ENCODE measurements at regions not wholly inside any gene's neighbourhood (a gene's known extent, or its start where the extent isn't known, plus 50 kb on each side); places are given as distances from the start of the nearest gene placed in this dataset.

GRCh38 chr16:5715155-5715554, 617.6 kb upstream of the EEF2KMT start:
- TF ChIP-seq CTCF (IDR thresholded peaks at IDR 0.05) (no peak), POLR2A (IDR thresholded peaks at IDR 0.05) (no peak)

Data from uterus (tissue), 2 donors.